Tibial nerve (tissue), 4 donors: ENCODE measurements at regions not wholly inside any gene's neighbourhood (a gene's known extent, or its start where the extent isn't known, plus 50 kb on each side); places are given as distances from the start of the nearest gene placed in this dataset.

Experiments used
- CTCF ChIP-seq, 5 experiments: fragments of 200-600 bp in 3 of 5; fragments of 450-650 bp in 2 of 5; sonication (generic) in 3 of 5; IDR thresholded peaks; one replicate each; pipeline ENCODE4 v1.5.1; 2016 to 2019; ENCODE audit warnings: antibody characterized with exemption in 5 of 5, mild to moderate bottlenecking in 3 of 5, moderate library complexity in 2 of 5
- EP300 ChIP-seq, 2 donors: sonication (generic); formaldehyde crosslinking; IDR thresholded peaks; one replicate each; pipeline ENCODE4 v1.6.1; 2017; ENCODE audit warnings: antibody characterized with exemption in 2 of 2, mild to moderate bottlenecking in 1 of 2
- POLR2A ChIP-seq, 2 donors: fragments of 450-650 bp; IDR thresholded peaks; one replicate each; pipeline ENCODE4 v1.6.1; 2017; ENCODE audit warnings: antibody characterized with exemption in 2 of 2, mild to moderate bottlenecking in 2 of 2, moderate library complexity in 2 of 2

GRCh38 chr5:17123010-17123409 lies 94.4 kb upstream of the BASP1 start:
- TF ChIP-seq CTCF (IDR thresholded peaks at IDR 0.05) = no peak
- TF ChIP-seq POLR2A (IDR thresholded peaks at IDR 0.05) = no peak
- peak in 1 of 2 donors; percentile 7 for TF ChIP-seq EP300 (IDR thresholded peaks at IDR 0.05)
